Stimulated activated CD4-positive, alpha-beta T cell treated with anti-CD3 and anti-CD28 coated beads, Interleukin-15, amount 100 ng/mL, for 1 hour (primary cell): ENCODE measurements at regions not wholly inside any gene's neighbourhood (a gene's known extent, or its start where the extent isn't known, plus 50 kb on each side); places are given as distances from the start of the nearest gene placed in this dataset.
"Not testable (repeated sequence)": the region's sequence is repeated elsewhere in the genome, so short reads cannot be mapped to it uniquely, and the experiment has no call there.

Experiments used
- DNase-seq, 2 donors: peaks; one replicate each; pipeline ENCODE4 v3.0.0-alpha.2; 2020; ENCODE audit warnings: low read depth in 1 of 2, low spot score in 1 of 2

- DNase-seq = no peak
Observed at GRCh38 chr1:43042773-43043457, 84.2 kb upstream of the SLC2A1 start.

GRCh38 chr1:43042127-43042526 lies 83.5 kb upstream of the SLC2A1 start:
- DNase-seq = no peak

GRCh38 chr1:43041591-43041990 lies 82.9 kb upstream of the SLC2A1 start:
- DNase-seq = no peak

GRCh38 chr1:43039228-43040055 lies 80.8 kb upstream of the SLC2A1 start:
- no peak for DNase-seq

- DNase-seq = no peak
Observed at GRCh38 chr1:43038232-43038935, 79.7 kb upstream of the SLC2A1 start.

- DNase-seq = no peak
Observed at GRCh38 chr1:43037466-43037865, 78.8 kb upstream of the SLC2A1 start.

- DNase-seq = no peak
Observed at GRCh38 chr1:43036932-43037331, 78.3 kb upstream of the SLC2A1 start.

- no peak for DNase-seq
Observed at GRCh38 chr1:43035821-43036741, 77.4 kb upstream of the SLC2A1 start.

DNA sequence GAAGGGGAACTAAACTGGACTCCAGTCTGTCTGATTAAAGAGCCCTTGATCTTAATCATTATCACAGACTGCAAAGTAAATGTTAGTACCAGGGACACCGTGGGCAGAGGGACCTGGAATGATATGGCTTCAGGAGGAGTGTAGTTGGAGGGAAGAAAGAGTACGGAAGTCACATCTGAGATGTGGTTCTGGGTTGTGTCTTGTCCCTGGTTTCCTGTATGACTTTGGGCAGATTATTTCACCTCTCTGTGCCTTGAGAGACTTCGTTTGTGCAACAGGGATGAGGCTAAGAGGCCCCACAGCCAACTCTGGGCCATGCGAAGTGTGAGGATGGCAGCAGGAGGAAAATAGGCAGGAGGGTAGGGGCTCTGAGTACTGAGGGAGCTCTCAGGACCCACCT lies 76.1 kb upstream of the SLC2A1 start:
- DNase-seq = no peak

DNA sequence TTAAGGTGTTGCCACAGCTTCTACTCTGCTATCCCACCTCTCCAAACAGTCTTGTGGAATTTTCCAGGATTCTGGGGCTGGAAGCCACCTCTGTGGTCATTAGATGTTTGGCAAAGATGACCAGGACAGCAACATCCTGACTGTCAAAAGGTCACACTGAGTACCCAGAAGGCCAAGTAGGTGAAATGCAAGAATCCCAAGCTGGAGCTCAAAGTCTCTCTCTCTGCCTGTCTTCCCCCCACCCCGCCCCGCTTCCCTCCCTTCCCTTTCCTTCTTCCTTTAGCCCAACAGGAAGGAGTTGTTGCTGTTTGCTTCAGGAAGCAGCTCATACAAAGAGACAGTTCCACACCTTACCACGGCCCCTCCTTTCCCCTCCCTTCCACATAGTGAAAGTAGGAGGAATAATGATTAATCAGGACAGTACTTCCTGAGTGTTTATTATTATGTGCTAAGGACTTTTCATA lies 75.6 kb upstream of the SLC2A1 start:
- DNase-seq = no peak

DNA sequence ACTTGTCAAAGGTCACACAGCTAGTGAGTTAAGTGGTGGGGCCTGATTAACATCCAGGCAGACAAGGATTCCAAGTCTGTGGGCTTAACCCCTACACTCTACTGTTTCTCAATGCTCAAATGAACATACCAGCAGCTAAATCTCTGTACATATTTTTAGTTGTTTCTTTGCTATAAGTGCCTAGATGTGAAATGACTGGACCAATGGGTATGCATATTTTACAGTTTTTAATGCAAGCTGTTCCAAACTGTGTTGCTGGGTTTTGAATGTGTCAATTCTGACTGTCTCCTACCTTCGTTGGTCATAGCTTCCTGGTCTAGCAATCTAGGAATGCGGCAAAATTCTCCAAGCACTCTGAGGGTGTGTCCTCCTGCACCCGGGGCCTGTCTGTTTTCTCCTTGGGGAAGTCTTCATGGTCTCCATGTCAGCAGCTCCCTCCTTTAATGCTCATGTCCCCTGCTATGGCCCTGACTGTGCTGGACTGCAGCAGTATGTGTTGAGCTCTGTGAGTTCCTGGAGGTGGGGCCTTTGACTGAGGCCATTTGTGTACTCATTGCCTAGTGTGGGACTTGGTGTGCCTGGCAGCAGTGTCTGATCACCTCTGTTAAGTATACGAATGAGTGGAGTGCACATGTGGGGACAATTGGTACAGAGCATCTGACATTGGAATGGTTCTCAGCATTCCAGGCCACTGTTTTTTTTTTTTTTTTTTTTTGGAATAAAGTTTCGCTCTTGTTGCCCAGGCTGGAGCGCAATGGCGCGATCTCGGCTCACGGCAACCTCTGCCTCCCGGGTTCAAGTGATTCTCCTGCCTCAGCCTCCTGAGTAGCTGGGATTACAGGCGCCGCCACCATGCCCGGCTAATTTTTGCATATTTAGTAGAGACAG lies 72.9 kb upstream of the SLC2A1 start:
- no peak for DNase-seq

DNA sequence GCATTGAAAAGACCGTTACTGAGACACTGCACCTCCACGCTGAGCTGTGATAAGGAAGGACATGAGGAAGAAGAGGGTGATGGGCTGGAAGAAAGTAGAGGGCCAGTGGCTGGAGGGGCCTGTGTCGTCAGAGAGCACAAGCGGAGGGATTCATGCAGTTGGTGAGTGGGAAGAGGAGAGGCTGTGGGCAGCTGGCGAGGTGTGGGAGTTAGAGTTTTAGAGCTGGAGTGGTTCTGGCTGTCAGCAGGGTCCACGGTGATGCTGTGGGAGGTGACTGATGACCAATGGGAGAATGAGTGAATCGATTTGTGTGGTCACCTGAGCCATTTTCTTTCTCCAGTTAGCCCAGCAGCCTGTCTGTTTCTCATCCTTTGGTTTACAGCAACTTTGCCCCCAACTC lies 66.2 kb upstream of the SLC2A1 start:
- DNase-seq = no peak

DNA sequence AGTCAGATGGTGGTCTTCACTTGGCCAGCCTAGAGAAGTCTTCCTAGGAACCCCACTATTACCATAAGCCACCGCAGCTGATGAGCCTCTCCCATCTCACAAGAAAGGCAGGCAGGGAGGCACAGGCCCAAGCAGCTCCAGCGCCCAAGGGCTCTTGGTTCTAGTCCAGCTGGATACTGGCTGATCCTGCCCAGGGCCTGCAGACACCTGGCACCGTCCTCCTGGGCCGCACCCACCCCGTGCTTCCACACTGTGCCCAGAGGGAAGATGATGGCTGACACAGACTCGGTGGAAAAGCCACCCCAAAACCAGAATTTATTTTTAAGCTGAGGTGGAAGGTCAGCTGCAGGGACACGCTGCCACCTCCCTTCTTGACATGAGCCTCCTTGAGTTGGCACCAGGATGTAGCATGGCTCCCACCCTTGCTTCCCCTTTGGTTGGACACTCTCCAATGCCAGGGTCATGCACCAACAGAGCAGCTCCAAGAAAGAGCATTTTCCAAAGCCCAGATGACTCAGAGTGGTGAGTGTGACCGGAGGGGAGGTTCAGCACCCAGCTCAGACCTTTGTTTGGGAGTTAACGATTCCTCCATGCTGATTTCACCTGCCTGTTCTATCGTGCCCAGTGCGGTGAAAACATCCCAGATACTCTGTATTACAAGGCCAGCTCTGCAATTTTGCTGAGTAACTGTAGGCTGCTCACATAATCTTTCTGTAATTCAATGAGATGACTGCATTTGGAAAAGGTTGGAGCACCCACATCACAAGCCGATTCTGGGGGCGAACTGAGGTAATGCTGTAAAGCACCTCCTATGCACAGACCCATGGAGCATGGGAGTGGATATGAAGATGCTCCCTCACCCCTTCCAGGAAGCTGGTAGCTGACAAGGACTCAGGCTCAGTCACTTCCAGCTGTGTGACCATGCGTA lies 63.1 kb upstream of the SLC2A1 start:
- DNase-seq = no peak

GRCh38 chr1:43019226-43019625 lies 60.6 kb upstream of the SLC2A1 start:
- no peak for DNase-seq

DNA sequence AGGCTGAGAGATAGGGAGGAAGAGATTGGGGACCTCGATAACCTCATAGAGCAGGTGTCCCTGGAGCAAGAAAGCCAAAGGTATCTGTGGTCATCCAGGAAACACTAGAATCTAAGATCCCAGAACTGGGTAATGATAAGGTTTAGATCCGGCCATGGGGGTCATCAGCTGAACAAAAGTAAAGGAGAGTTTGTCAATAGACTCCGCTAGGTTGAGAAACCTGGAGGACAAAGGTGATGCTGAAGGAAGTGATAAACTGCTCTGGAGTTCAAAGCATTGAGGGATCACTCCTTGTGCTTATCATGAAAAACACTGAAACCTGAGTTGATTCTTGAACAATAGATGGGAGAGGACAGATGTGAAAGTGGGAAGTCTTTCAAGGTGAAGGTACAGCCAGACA lies 59.5 kb upstream of the SLC2A1 start:
- no peak for DNase-seq

DNA sequence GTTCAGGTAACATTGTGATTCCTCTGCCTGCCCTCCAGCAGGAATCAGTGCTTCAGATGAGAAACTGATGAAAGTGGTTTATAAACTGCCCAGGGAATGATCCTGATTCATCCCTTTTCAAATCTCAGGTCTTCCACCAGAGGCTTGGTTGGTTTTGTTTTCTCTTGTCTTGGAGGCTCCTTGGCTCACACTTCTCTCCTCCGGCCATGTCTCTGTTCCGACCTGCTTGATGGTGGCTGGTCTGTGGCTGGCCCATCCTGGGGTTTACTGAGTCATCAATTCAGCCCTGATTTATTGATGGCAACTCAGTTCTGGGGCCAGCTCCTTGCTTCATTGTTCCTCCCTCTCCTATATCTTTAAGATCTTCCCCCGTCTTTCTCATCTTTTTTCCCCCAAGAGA lies 56.6 kb upstream of the SLC2A1 start:
- no peak for DNase-seq

GRCh38 chr1:43014579-43014978 lies 55.9 kb upstream of the SLC2A1 start:
- not testable (repeated sequence) for DNase-seq

GRCh38 chr1:43011020-43011419 lies 52.4 kb upstream of the SLC2A1 start:
- DNase-seq = no peak

- no peak for DNase-seq
Observed at GRCh38 chr1:43009274-43009673, 50.6 kb upstream of the SLC2A1 start.
